ENCODE measurements at regions not wholly inside any gene's neighbourhood (a gene's known extent, or its start where the extent isn't known, plus 50 kb on each side); places are given as distances from the start of the nearest gene placed in this dataset.

DNA sequence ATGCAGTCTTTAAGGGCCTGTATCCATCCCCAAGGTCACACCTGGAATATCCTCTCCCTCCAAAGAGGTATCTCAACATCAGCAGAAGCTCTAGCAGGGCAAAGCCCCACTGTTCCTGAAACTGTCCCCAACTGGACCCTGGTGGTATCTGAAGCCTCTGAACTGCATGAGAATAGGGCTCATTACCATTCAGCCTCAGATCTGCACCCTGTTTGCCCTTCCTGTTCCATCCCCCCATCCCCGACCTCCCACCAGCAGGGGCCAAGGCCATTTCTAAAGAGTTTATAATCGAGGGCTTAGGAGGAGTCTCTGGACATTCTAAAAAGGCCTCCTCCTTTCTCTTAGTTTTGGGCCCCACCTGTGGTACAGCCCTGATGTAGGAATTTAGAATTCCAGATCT is 74.0 kb upstream of the THY1 start:
- H3K4me1 Mint-ChIP-seq: peaks cover 22% of the 10 kb centered on the region
- peaks cover 13% of the 10 kb centered on the region for H3K4me1 ChIP-seq

GRCh38 chr11:119496469-119496868 is 73.5 kb upstream of the THY1 start:
- H3K27ac Mint-ChIP-seq: no peak overlapping the region
- H3K27me3 Mint-ChIP-seq (ENCODE audit: insufficient read depth, low read depth): peaks cover 33% of the 10 kb centered on the region
- no peak for DNase-seq (ENCODE audit: low spot score)
- H3K4me3 Mint-ChIP-seq: no peak overlapping the region
- Histone ChIP-seq H3K27me3 (no peaks in the 10 kb centered on the region), H3F3A (ENCODE audit: low read depth) (peaks cover 3% of the 10 kb centered on the region), H3K79me2 (ENCODE audit: low read depth) (no peaks in the 10 kb centered on the region), H3K4me3 (no peak overlapping the region), H4K20me1 (ENCODE audit: low read depth) (peaks cover 31% of the 10 kb centered on the region), H3K4me2 (no peak overlapping the region), H2AFZ (replicated peaks) (no peak overlapping the region), H3K36me3 (no peaks in the 10 kb centered on the region), H3K9me3 (ENCODE audit: low read depth) (no peaks in the 10 kb centered on the region), H3K9ac (no peak overlapping the region), H3K4me1 (peaks cover 9% of the 10 kb centered on the region), H3K27ac (no peak overlapping the region)
- H3K9me3 Mint-ChIP-seq: no peaks in the 10 kb centered on the region
- no peak for TF ChIP-seq EZH2 (IDR thresholded peaks at IDR 0.05)
- no peak for TF ChIP-seq EZH2phosphoT487 (IDR thresholded peaks at IDR 0.05)
- H3K4me1 Mint-ChIP-seq: peaks cover 17% of the 10 kb centered on the region
- H3K36me3 Mint-ChIP-seq: no peaks in the 10 kb centered on the region

More for the DNA sequence above, 74.0 kb upstream of the THY1 start:
- no peak for DNase-seq (ENCODE audit: low spot score)
- Histone ChIP-seq H3K27ac (no peak overlapping the region), H3K9me3 (ENCODE audit: low read depth) (no peaks in the 10 kb centered on the region), H2AFZ (replicated peaks) (no peak overlapping the region), H3F3A (ENCODE audit: low read depth) (peaks cover 8% of the 10 kb centered on the region), H3K79me2 (ENCODE audit: low read depth) (no peaks in the 10 kb centered on the region), H3K9ac (no peak overlapping the region), H3K36me3 (no peaks in the 10 kb centered on the region), H3K27me3 (no peaks in the 10 kb centered on the region), H4K20me1 (ENCODE audit: low read depth) (peaks cover 33% of the 10 kb centered on the region), H3K4me3 (no peak overlapping the region), H3K4me2 (no peak overlapping the region)
- H3K9me3 Mint-ChIP-seq: no peaks in the 10 kb centered on the region
- no peaks in the 10 kb centered on the region for H3K36me3 Mint-ChIP-seq
- peaks cover 29% of the 10 kb centered on the region for H3K27me3 Mint-ChIP-seq (ENCODE audit: insufficient read depth, low read depth)
- H3K27ac Mint-ChIP-seq: no peak overlapping the region
- H3K4me3 Mint-ChIP-seq: no peak overlapping the region
- TF ChIP-seq EZH2phosphoT487 (IDR thresholded peaks at IDR 0.05): no peak

DNA sequence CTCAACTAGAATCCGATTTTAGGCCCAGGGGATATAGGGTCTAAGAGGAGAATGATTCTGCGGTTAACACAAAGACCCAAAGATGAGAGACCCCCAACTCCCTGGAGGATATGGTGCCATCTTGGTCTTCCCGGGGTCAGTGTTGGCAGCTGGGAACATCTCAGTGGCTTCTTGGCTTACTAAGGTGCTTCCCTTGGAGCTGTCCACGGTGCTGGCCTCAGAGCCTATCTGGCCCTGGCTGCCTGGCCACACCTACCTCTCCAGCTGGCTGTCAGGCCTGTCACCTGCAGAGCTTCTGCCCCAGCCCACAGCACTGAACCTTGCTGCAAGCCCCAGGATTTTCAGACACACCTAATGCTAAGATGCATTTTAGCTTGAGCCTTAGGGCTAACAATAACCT is 70.7 kb upstream of the THY1 start:
- Histone ChIP-seq H3K9me3 (ENCODE audit: low read depth) (no peaks in the 10 kb centered on the region), H3K4me1 (peaks cover 6% of the 10 kb centered on the region), H2AFZ (replicated peaks) (no peak overlapping the region), H3F3A (ENCODE audit: low read depth) (no peaks in the 10 kb centered on the region), H3K36me3 (no peaks in the 10 kb centered on the region), H3K27ac (no peak overlapping the region), H3K27me3 (no peaks in the 10 kb centered on the region), H3K4me2 (no peak overlapping the region), H3K79me2 (ENCODE audit: low read depth) (no peaks in the 10 kb centered on the region), H3K9ac (no peak overlapping the region), H4K20me1 (ENCODE audit: low read depth) (peaks cover 25% of the 10 kb centered on the region), H3K4me3 (no peak overlapping the region)
- peak; percentile 85 for DNase-seq (ENCODE audit: low spot score)
- TF ChIP-seq, protein P1, sequence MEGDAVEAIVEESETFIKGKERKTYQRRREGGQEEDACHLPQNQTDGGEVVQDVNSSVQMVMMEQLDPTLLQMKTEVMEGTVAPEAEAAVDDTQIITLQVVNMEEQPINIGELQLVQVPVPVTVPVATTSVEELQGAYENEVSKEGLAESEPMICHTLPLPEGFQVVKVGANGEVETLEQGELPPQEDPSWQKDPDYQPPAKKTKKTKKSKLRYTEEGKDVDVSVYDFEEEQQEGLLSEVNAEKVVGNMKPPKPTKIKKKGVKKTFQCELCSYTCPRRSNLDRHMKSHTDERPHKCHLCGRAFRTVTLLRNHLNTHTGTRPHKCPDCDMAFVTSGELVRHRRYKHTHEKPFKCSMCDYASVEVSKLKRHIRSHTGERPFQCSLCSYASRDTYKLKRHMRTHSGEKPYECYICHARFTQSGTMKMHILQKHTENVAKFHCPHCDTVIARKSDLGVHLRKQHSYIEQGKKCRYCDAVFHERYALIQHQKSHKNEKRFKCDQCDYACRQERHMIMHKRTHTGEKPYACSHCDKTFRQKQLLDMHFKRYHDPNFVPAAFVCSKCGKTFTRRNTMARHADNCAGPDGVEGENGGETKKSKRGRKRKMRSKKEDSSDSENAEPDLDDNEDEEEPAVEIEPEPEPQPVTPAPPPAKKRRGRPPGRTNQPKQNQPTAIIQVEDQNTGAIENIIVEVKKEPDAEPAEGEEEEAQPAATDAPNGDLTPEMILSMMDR (IDR thresholded peaks at IDR 0.05): no peak
- TF ChIP-seq EZH2 (IDR thresholded peaks at IDR 0.05) (no peak), EZH2phosphoT487 (IDR thresholded peaks at IDR 0.05) (no peak)
- no peaks in the 10 kb centered on the region for H3K36me3 Mint-ChIP-seq
- peaks cover 14% of the 10 kb centered on the region for H3K4me1 Mint-ChIP-seq
- no peaks in the 10 kb centered on the region for H3K9me3 Mint-ChIP-seq
- no peak overlapping the region for H3K4me3 Mint-ChIP-seq
- no peak overlapping the region for H3K27ac Mint-ChIP-seq
- peaks cover 34% of the 10 kb centered on the region for H3K27me3 Mint-ChIP-seq (ENCODE audit: insufficient read depth, low read depth)

GRCh38 chr11:119491753-119492510 is 69.0 kb upstream of the THY1 start:
- Mint-ChIP-seq H3K4me3 (no peak overlapping the region), H3K27ac (no peak overlapping the region), H3K36me3 (no peaks in the 10 kb centered on the region), H3K4me1 (peaks cover 8% of the 10 kb centered on the region), H3K9me3 (no peaks in the 10 kb centered on the region), H3K27me3 (ENCODE audit: insufficient read depth, low read depth) (peaks cover 24% of the 10 kb centered on the region)
- TF ChIP-seq, protein P1 (IDR thresholded peaks at IDR 0.05): peak; percentile 45
- no peak for TF ChIP-seq EZH2 (IDR thresholded peaks at IDR 0.05)
- TF ChIP-seq EZH2phosphoT487 (IDR thresholded peaks at IDR 0.05): no peak
- Histone ChIP-seq H3K4me3 (no peak overlapping the region), H3K79me2 (ENCODE audit: low read depth) (no peaks in the 10 kb centered on the region), H3K27me3 (peaks cover 7% of the 10 kb centered on the region), H3K36me3 (no peaks in the 10 kb centered on the region), H3K9me3 (ENCODE audit: low read depth) (no peaks in the 10 kb centered on the region), H2AFZ (replicated peaks) (no peak overlapping the region), H3K4me2 (no peak overlapping the region), H3K4me1 (peaks cover 10% of the 10 kb centered on the region), H3F3A (ENCODE audit: low read depth) (no peaks in the 10 kb centered on the region), H3K9ac (no peak overlapping the region), H4K20me1 (ENCODE audit: low read depth) (peaks cover 25% of the 10 kb centered on the region), H3K27ac (no peak overlapping the region)
- DNase-seq (ENCODE audit: low spot score): peak; percentile 31

All from neural progenitor cell (in vitro differentiated cells).